GM19240 (cell line): ENCODE measurements at regions not wholly inside any gene's neighbourhood (a gene's known extent, or its start where the extent isn't known, plus 50 kb on each side); places are given as distances from the start of the nearest gene placed in this dataset.

Source experiments
- DNase-seq: peaks from one replicate; pipeline ENCODE4 v3.0.0; 2011; ENCODE audit warnings: low spot score; ENCODE audit not compliant: insufficient read length

GRCh38 chr17:79205688-79206205 is 131.1 kb downstream of the ENGASE start:
- DNase-seq, result no peak

- DNase-seq, result no peak
Observed at GRCh38 chr17:79204261-79204660, 129.6 kb downstream of the ENGASE start.

DNA sequence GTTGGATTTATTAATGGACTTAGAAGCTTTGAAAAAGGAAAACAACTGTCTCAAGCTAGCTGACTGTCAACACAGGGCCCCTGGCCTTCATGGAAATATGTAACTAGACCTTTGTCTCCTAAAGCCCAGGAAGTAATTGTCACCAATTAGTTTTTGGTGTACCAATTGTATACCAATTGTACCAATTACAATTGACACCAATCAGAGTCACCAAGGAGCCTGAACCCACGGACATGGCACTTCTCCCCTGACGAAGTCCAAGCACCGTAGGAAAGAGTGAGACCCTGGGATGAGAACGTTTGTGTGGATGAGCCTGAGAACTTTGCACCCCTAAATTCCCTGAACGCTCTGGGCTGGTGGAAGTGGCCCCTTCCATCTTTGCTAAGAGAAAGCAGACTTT is 129.0 kb downstream of the ENGASE start:
- no peak for DNase-seq

GRCh38 chr17:79203016-79203415 is 128.4 kb downstream of the ENGASE start:
- DNase-seq, result no peak

DNA sequence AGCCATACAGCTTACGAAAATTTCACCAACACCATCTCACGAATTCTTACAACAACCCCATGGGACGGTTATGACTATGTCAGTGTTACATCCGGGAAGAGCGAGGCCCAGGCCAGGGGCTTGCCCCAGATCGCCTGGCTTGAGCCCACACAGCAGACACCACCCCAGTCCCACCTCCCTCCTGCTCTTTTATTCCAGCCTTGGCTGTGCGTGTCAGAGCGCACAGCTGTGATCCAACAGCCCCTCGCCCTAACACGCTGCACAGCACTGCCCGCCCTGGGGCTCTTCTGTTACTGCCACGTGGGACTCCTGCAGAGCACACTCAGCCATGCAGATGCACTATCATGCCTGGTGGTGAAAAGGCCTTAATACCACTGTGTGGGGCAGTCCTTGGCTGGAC is 127.9 kb downstream of the ENGASE start:
- DNase-seq, result no peak

DNA sequence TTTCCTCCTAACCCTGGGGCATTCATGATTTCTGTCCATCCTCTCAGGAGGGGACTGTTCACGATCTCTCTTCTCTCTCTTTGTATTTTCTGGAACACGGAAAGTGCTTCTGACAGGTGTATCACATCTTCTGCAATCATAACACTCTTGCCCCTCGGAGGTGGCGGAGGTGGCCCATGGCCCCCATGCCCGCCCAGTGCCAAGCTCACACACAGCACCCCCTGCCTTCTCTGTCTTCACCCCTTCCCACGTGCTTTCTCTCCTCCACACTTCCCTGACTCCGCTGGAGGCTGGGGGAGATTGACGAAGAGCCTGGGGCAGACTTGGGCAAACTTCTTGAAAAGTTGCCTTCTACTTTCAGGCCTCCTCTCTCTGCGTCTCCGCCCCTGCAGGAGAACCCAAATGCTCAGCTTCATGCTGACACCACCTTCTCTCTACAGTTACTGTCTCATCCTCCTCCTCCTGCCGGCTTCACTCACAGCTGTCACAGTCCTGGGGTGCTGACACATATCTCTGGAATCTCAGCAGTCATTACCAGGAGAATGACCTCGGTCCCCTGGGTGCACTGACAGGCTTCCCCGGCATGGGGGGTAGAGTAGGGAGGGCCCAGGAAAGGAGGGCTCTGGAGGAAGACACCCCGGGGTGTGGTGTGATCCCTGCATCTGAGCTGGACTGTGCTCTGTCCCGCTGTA is 127.1 kb downstream of the ENGASE start:
- no peak for DNase-seq

DNA sequence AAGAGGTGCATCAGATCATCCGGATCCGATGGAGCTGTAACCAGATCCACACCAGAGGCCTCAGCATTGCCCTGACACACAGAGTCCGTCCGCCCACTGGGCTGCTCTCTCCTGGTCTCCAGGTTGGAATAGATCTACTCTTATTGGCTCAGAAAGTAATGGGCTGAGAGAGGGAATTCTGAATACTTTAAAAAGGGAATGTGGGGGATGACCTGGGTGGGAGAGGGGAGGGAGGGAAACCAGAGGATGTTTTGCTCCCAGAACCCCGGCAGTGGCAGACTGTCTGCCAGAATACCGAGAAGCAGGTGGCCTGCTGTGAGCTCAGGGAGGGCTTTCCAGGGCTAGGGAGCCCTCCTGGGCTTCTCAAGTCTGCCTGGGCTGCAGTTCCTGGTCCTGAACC is 126.5 kb downstream of the ENGASE start:
- no peak for DNase-seq

GRCh38 chr17:79196913-79197312 is 122.3 kb downstream of the ENGASE start:
- DNase-seq, result no peak

DNA sequence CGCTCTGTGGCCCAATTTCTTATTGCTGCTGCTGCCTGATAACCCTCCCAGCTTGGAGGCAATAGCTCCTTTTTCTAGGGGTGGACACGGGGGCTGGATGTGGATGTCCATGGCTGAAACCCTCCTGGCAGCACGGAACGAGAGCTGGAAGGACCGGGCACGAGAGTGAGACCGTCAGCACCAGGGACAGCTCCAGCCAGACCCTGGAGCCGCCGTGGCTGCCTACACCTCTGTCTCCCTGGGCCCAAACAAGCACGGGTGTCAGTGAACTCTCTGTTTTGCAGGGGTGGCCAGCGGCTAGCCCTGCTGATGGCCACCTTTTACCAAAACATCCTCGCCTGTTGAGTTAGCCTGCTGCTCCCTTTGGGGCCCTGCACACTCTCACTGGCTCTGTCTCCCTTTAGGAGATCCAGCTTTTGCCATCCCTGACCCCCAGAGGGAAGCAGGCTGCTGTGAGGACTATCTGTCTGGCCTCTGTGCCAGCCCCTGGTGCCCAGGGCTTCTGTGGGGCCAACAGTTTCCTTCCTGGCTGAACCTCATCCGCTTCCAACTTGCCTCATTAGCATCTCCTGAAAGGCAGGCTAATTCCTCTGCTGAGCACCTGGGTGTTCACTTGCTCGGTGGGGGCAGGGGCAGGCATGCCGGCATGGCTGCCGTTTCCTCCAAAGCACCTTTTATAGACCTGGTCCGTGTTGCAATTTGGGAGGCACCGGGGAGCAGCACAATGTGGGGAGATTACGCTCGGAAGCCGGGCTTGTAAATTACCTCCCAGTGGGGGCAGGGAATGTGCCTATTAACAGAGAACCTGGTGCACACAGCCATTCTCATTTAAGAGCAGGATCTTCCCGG is 118.1 kb downstream of the ENGASE start:
- no peak for DNase-seq

GRCh38 chr17:79191270-79191934 is 116.8 kb downstream of the ENGASE start:
- no peak for DNase-seq

DNA sequence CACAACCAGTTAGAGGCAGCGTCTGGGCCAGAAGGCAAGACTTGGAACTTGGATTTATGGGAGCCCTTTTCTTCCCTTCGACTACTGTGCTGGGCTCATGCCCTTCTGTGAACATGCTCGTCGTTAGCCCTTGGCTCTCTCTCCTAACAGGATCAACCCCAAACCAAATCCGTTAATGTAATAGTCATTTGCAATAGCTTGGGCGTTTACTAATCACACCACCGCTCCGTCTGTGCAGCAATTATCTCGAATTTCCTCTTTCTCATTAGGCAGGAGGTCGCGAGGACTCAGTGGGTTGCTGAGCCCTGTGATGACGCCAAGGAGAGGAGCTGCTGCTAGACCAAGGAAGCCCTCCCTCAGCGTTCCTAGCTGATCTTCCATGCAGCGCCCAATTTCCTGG is 114.7 kb downstream of the ENGASE start:
- DNase-seq, result no peak

GRCh38 chr17:79188685-79189084 is 114.1 kb downstream of the ENGASE start:
- no peak for DNase-seq

GRCh38 chr17:79188048-79188447 is 113.4 kb downstream of the ENGASE start:
- peak; percentile 58 for DNase-seq

- DNase-seq, result no peak
Observed at GRCh38 chr17:79187186-79187585, 112.6 kb downstream of the ENGASE start.

DNA sequence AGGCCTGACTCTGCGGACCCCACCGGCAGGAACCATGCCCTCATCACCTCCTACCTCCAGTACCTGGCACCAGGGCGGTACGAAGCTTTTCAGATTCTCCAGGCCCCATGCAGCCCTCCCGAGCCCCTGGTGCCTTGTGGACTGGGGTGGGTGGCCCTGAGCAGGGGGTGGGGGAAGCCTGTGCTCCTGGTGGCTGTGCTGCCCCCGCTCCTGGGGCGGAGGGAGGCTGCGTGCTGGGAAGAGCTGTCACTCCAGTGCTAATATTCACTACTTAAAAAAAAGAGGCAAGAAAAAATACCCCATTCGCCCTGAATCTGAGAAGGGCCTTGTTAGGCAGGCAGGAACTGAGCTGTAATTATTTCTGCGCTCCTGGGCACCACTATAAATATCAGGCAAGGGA is 111.8 kb downstream of the ENGASE start:
- no peak for DNase-seq

DNA sequence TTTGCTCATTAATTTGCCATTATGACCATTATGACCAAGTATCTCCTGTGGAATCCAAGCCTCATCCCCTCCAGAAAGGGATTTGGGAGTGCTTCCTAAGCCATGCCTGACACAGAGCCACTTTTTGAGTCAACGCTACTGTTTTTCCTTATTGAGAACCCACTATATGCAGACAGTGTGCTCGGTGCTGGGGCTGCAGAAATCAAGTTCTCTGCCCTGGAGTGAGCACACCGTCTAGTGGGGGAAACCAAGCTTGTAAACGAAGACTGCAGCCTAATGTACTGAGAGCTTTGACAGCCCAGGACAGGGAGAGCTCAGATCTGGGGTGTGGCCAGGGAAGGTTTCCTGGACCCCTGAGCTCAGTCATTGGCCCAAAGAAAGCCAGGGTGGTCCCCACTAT is 111.0 kb downstream of the ENGASE start:
- no peak for DNase-seq

GRCh38 chr17:79184219-79184618 is 109.6 kb downstream of the ENGASE start:
- DNase-seq, result no peak

DNA sequence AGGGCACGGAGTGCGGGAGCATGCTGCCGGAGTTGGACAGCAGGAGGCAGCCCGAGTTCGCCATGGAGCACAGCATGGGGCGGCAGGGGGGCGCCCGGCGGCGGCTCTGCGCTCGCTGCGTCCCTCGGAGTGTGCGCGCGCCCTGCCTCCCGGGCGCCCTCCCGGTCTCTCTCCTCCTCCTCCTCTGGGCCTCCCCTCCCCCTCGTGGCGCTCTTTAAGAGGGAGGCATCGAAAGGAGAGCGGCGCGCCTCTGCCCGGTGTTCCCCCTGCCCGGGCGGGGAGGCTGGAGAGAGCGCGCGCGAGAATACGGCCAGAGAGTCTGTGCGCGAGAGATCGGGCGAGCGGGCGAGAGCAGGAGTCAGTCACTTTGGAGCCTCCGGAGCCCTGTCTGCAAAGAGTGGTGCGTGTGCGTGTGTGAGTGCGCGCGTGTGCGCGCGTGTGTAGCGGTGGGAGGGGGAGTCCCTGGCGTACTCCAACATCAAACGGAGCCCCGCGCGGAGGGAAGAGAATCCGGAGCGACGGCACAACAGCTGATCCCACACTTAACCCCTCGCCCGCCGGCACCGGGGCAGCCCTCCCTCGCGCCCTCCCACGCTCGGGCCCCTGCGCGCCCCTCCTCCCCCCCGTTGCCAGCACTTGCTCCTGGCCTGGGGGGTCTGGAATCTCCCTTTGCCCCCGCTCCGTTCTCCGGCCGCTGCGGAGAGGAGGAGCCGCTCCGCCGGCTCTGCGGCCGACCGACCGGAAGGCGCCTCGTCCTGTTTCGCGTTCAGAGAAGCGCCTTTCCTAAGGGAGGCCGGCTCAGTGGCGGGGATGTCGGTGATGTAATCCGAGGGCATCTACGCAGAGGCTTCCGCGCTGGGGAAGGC is 108.9 kb downstream of the ENGASE start:
- no peak for DNase-seq

DNA sequence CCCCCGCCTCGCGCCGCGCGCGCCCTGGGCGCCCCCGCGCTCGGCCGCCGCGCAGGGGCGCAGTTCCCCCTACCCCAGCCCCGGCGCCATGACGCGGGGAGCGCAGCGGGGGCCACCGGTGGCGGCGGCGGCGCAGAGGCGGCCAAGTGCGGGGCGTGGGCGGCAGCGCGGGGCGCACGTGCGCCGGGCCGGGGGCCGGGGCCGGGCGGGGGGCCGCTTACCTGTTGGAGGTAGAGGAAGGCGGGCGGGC is 108.3 kb downstream of the ENGASE start:
- no peak for DNase-seq

DNA sequence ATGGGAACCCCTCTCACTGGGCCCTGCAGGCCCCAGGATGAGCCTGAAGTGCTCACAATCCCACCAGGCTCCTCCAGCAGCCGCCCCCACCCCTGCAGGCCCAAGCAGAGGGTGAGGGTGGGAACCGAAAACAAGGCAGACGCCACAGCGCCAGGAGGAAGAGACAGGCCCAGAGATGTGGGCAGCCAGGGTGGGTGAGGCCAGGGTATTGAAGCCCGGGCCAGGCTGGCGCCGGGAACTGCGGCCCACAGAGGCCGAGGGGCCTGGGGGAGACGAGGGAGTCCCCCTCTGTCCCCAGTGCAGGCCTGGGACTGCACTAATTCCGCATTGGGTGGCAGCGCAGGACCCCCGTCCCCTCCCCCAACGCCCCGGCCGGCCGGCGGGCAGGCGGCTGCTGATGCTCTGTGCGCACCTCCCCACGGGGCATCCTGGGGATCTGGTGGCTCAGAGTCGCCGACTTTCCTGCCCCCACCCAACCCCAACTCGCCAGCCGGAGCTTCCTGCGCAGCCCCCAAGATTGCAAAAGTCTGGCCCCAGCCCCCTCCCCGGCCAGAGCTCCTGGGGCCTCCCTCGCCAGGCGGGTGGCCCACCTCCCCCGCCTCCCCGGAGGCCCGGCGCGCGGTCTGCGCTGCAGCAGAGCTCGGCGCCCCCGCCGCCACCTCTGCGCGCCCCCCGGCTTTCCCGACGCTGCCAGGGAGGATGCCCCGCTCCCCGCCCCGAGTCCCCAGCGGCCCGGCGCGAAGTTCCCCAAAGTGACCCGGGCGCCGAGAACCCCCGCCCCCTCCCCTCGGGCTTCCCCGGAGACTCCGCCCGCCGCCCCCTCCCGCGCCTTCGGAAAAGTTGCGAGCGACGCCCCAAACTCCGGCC is 107.8 kb downstream of the ENGASE start:
- no peak for DNase-seq
